K562 (cell line): ENCODE measurements at regions not wholly inside any gene's neighbourhood (a gene's known extent, or its start where the extent isn't known, plus 50 kb on each side); places are given as distances from the start of the nearest gene placed in this dataset.

Source experiments
- ATAC-seq: fragments of 200-7000 bp; cut with Tn5 transposase; 3 replicates; pipeline ENCODE4 v1.9.1; 2020; ENCODE audit warnings: moderate library complexity
- BruUV-seq: library from RNA; stranded (reverse); fragments of 400-500 nt; replicated peaks from 2 replicates; lab custom pipeline; 2021; lab: Mats Ljungman, UMichigan
- CTCF ChIA-PET: fragments of 300-600 bp; formaldehyde crosslinking; extraction: SDS; loops from one replicate; lab custom pipeline; 2021; ENCODE audit warnings: low intra/inter-chr PET ratio; lab: Yijun Ruan, JAX
- POLR2A ChIA-PET: fragments of 300-600, 350-650 bp; sonication (Branson Sonifier 250); formaldehyde crosslinking; extraction: SDS; loops from one replicate; lab custom pipeline; 2021; ENCODE audit warnings: antibody characterized with exemption, inconsistent platforms; lab: Yijun Ruan, JAX
- DNase-seq, 4 experiments: peaks; one replicate each; pipeline versions ENCODE4 v3.0.0 to v3.0.0-alpha.2; 2011 to 2018; ENCODE audit warnings: low spot score in 3 of 4, mixed read lengths in 3 of 4; ENCODE audit errors: extremely low read depth in 1 of 4
- FAIRE-seq: peaks from 2 replicates; lab custom pipeline; 2011; peaks lifted over from hg19 to GRCh38; lab: Jason Lieb, UNC
- H2AFZ ChIP-seq: 2 replicates; pipeline ENCODE4 v1.6.0; 2011; ENCODE audit warnings: low read depth, low read length, control low read depth, inconsistent platforms
- H3K27ac ChIP-seq: fragments of 200-600 bp; 3 replicates; pipeline ENCODE4 v1.8.0; 2011; ENCODE audit warnings: low read depth, mild to moderate bottlenecking, control low read depth, inconsistent platforms, low read length, moderate library complexity, mixed read lengths; ENCODE audit errors: extremely low read depth
- H3K27me3 ChIP-seq, 2 experiments: fragments of 300-600 bp in 1 of 2; 2 replicates in 1 of 2; 3 replicates in 1 of 2; pipeline versions ENCODE4 v1.6.0 to v1.8.0; 2011; ENCODE audit warnings: inconsistent platforms in 2 of 2, low read length in 2 of 2, mild to moderate bottlenecking in 1 of 2, mixed read lengths in 1 of 2, moderate library complexity in 1 of 2; ENCODE audit not compliant: control insufficient read depth in 2 of 2, insufficient read depth in 2 of 2
- H3K36me3 ChIP-seq: fragments of 300-600 bp; 3 replicates; pipeline ENCODE4 v1.8.0; 2011; ENCODE audit warnings: mild to moderate bottlenecking, low read length, inconsistent platforms; ENCODE audit not compliant: control insufficient read depth, insufficient read depth
- H3K4me1 ChIP-seq, 2 experiments: fragments of 200-600 bp in 1 of 2; replicated peaks in 1 of 2; 2 replicates in 1 of 2; 3 replicates in 1 of 2; pipeline versions ENCODE4 v1.5.1 to v1.8.0; 2011; ENCODE audit warnings: inconsistent platforms in 2 of 2, low read length in 2 of 2, mild to moderate bottlenecking in 1 of 2, mixed read lengths in 1 of 2, moderate library complexity in 1 of 2; ENCODE audit not compliant: control insufficient read depth in 2 of 2, insufficient read depth in 2 of 2
- H3K4me2 ChIP-seq: 2 replicates; pipeline ENCODE4 v1.6.1; 2011; ENCODE audit warnings: low read length, control low read depth, inconsistent platforms, mixed read lengths; ENCODE audit not compliant: insufficient read depth
- H3K4me3 ChIP-seq: fragments of 200-600 bp; sonication (generic), shearing (Covaris generic); 2 replicates; pipeline ENCODE4 v1.5.1; 2016; ENCODE audit warnings: control low read depth, inconsistent platforms
- H3K79me2 ChIP-seq: fragments of 200-600 bp; 3 replicates; pipeline ENCODE4 v1.8.0; 2011; ENCODE audit warnings: low read length, inconsistent platforms; ENCODE audit not compliant: control insufficient read depth, insufficient read depth
- H3K9ac ChIP-seq, 2 experiments: 2 replicates each; pipeline versions ENCODE4 v1.6.0 to v1.6.1; 2011; ENCODE audit warnings: low read depth in 2 of 2, low read length in 2 of 2, control low read depth in 1 of 2, inconsistent platforms in 1 of 2, mild to moderate bottlenecking in 1 of 2, mixed read lengths in 1 of 2; ENCODE audit not compliant: insufficient read depth in 1 of 2
- H3K9me1 ChIP-seq: one replicate; pipeline ENCODE4 v1.6.0; 2011; ENCODE audit warnings: inconsistent platforms, mild to moderate bottlenecking, low read length, moderate library complexity; ENCODE audit not compliant: control insufficient read depth, insufficient read depth
- H3K9me3 ChIP-seq: replicated peaks from 2 replicates; pipeline ENCODE4 v1.5.1; 2011; ENCODE audit warnings: low read depth, low read length, inconsistent platforms; ENCODE audit not compliant: control insufficient read depth, insufficient read depth
- H4K20me1 ChIP-seq: replicated peaks from 2 replicates; pipeline ENCODE4 v1.6.1; 2011; ENCODE audit warnings: low read length, inconsistent platforms, mixed read lengths; ENCODE audit not compliant: control insufficient read depth, insufficient read depth
- CBFB ChIP-seq: sonication (generic); formaldehyde crosslinking; IDR thresholded peaks from 2 replicates; pipeline ENCODE4 v1.4.0; 2020; ENCODE audit warnings: mild to moderate bottlenecking, missing genetic modification reagents
- ETV6 ChIP-seq, 3 experiments: fragments of 150-350 bp in 1 of 3; sonication (generic) in 1 of 3; formaldehyde crosslinking in 1 of 3; IDR thresholded peaks; 2 replicates each; pipeline versions ENCODE4 v1.6.1 to v1.8.0; 2014 to 2022; ENCODE audit warnings: borderline replicate concordance in 2 of 3, low read depth in 2 of 3, antibody characterized with exemption in 1 of 3, low read length in 1 of 3, mild to moderate bottlenecking in 1 of 3, missing genetic modification reagents in 1 of 3
- RBM39 ChIP-seq: fragments of 200-400 bp; formaldehyde crosslinking; optimal IDR thresholded peaks from 2 replicates; pipeline ENCODE3; 2018; ENCODE audit warnings: low read depth, low read length
- SRF ChIP-seq, 2 experiments: fragments of 250-450, 450-650 bp in 1 of 2; sonication (Bioruptor Pico) in 1 of 2; sonication (generic) in 1 of 2; formaldehyde crosslinking; IDR thresholded peaks; 2 replicates each; pipeline versions ENCODE4 v1.5.0 to v1.5.1; 2020 to 2022; ENCODE audit warnings: mild to moderate bottlenecking in 1 of 2, missing genetic modification reagents in 1 of 2
- ZNF277 ChIP-seq: fragments of 250-450 bp; sonication (Bioruptor Pico); IDR thresholded peaks from 2 replicates; pipeline ENCODE4 v1.8.0; 2022; ENCODE audit warnings: inconsistent platforms, mild to moderate bottlenecking, moderate library complexity, borderline replicate concordance
- ZNF518B ChIP-seq: fragments of 250-450 bp; sonication (Bioruptor Pico); IDR thresholded peaks from 2 replicates; pipeline ENCODE4 v1.5.0; 2021; ENCODE audit warnings: mild to moderate bottlenecking, moderate library complexity
- WGBS: fragments of 100-300 bp; shearing (Covaris generic); methylation state at CpG from one replicate; pipeline ENCODE4 v1.1.6; 2016; ENCODE audit warnings: low coverage, mixed read lengths; ENCODE audit not compliant: insufficient coverage; ENCODE audit errors: missing lambda C conversion rate; 5-methylcytosine and 5-hydroxymethylcytosine counted together
- in situ Hi-C: fragments of 300-500 bp; cut with MboI; formaldehyde crosslinking; loops from 4 replicates; pipeline ENCODE4 v1.15.0; 2018; ENCODE audit warnings: inconsistent platforms, mixed read lengths
- intact Hi-C: fragments of 100-400 bp; cut with micrococcal nuclease; formaldehyde crosslinking; loops from 2 replicates; pipeline ENCODE4 v1.14.2; 2022

GRCh38 chr10:57968328-57969016, 299.2 kb downstream of the IPMK start:
- H3K9me3 ChIP-seq, result peaks cover 4% of the 10 kb centered on the region; the same call in 1 of the 2 replicates
- H2AFZ ChIP-seq, result no peak overlapping the region
- no peak for ATAC-seq
- H3K4me3 ChIP-seq, result no peak overlapping the region
- intact Hi-C loops, result no loop called here
- H3K9me1 ChIP-seq, result no peaks in the 10 kb centered on the region
- in situ Hi-C loops, result no loop called here
- H3K4me1 ChIP-seq, result no peaks in the 10 kb centered on the region
- no peaks in the 10 kb centered on the region for H3K27me3 ChIP-seq
- DNase-seq, result no peak
- H3K9ac ChIP-seq, result no peak overlapping the region
- no peak overlapping the region for H3K27ac ChIP-seq
- ChIA-PET POLR2A (no interaction called here), CTCF (no interaction called here)
- FAIRE-seq, result no peak
- H3K4me2 ChIP-seq, result no peak overlapping the region
- BruUV-seq, result no TSS peak
- no peak for TF ChIP-seq ETV6 (IDR thresholded peaks at IDR 0.05; ENCODE audit: borderline replicate concordance in 1 of 2, low read depth in 2 of 2, low read length in 1 of 2)
- TF ChIP-seq ETV6 (CRISPR knock-in tag; IDR thresholded peaks at IDR 0.05; ENCODE audit: borderline replicate concordance), result no peak
- TF ChIP-seq RBM39, result no peak
- no peak for TF ChIP-seq SRF (CRISPR knock-in tag; IDR thresholded peaks at IDR 0.05)
- no peak for TF ChIP-seq ZNF518B
- TF ChIP-seq CBFB, result no peak
- no peak for TF ChIP-seq ZNF277 (CRISPR knock-in tag)
- no peaks in the 10 kb centered on the region for H4K20me1 ChIP-seq
- WGBS, result under 1% methylated on average over 11 of the region's 11 CpGs
- H3K79me2 ChIP-seq, result no peaks in the 10 kb centered on the region
- no peaks in the 10 kb centered on the region for H3K36me3 ChIP-seq
